ENCODE measurements at regions not wholly inside any gene's neighbourhood (a gene's known extent, or its start where the extent isn't known, plus 50 kb on each side); places are given as distances from the start of the nearest gene placed in this dataset.

GRCh38 chr5:66344544-66344943 lies 200.4 kb downstream of the SREK1 start:
- no peak for TF ChIP-seq CTCF (IDR thresholded peaks at IDR 0.05; ENCODE audit: low read depth, low read length)
- Histone ChIP-seq H3K27ac (ENCODE audit: low read depth, low read length) (no peak overlapping the region), H3K4me3 (ENCODE audit: low read depth, low read length) (no peak overlapping the region), H3K9me3 (ENCODE audit: control insufficient read depth, insufficient read depth, low read length) (no peaks in the 10 kb centered on the region), H3K27me3 (ENCODE audit: control insufficient read depth, insufficient read depth, low read length) (no peaks in the 10 kb centered on the region)
- CTCF ChIA-PET = interaction anchor here (0.7 to 2.3 kb wide), 4 partner anchors 11 to 39 kb away, joined by 3 to 8 read pairs (median 4); no protein-coding TSS in a partner anchor
- POLR2A ChIA-PET = no interaction called here
- no peak for DNase-seq (ENCODE audit: low read depth, low spot score)

- ChIA-PET POLR2A (no interaction called here), CTCF (interaction anchor here (0.7 to 1.5 kb wide), 3 partner anchors 10 to 39 kb away, joined by 3 to 4 read pairs (median 3); no protein-coding TSS in a partner anchor)
- H3K27me3 ChIP-seq (ENCODE audit: control insufficient read depth, insufficient read depth, low read length) = no peaks in the 10 kb centered on the region
- H3K4me3 ChIP-seq (ENCODE audit: low read depth, low read length) = no peak overlapping the region
- no peaks in the 10 kb centered on the region for H3K9me3 ChIP-seq (ENCODE audit: control insufficient read depth, insufficient read depth, low read length)
- no peak overlapping the region for H3K27ac ChIP-seq (ENCODE audit: low read depth, low read length)
- DNase-seq (ENCODE audit: low read depth, low spot score) = no peak
- no peak for TF ChIP-seq CTCF (IDR thresholded peaks at IDR 0.05; ENCODE audit: low read depth, low read length)
Observed at GRCh38 chr5:66345281-66345680, 201.2 kb downstream of the SREK1 start.

- DNase-seq (ENCODE audit: low read depth, low spot score) = no peak
- no peak overlapping the region for H3K27ac ChIP-seq (ENCODE audit: low read depth, low read length)
- ChIA-PET POLR2A (no interaction called here), CTCF (no interaction called here)
- no peak overlapping the region for H3K4me3 ChIP-seq (ENCODE audit: low read depth, low read length)
- H3K27me3 ChIP-seq (ENCODE audit: control insufficient read depth, insufficient read depth, low read length) = no peaks in the 10 kb centered on the region
- H3K9me3 ChIP-seq (ENCODE audit: control insufficient read depth, insufficient read depth, low read length) = no peaks in the 10 kb centered on the region
- TF ChIP-seq CTCF (IDR thresholded peaks at IDR 0.05; ENCODE audit: low read depth, low read length) = no peak
Observed at GRCh38 chr5:66346869-66347268, 202.8 kb downstream of the SREK1 start.

GRCh38 chr5:66348387-66349125 lies 204.5 kb downstream of the SREK1 start:
- Histone ChIP-seq H3K27ac (ENCODE audit: low read depth, low read length) (no peak overlapping the region), H3K4me3 (ENCODE audit: low read depth, low read length) (no peak overlapping the region), H3K9me3 (ENCODE audit: control insufficient read depth, insufficient read depth, low read length) (no peaks in the 10 kb centered on the region), H3K27me3 (ENCODE audit: control insufficient read depth, insufficient read depth, low read length) (no peaks in the 10 kb centered on the region)
- TF ChIP-seq CTCF (IDR thresholded peaks at IDR 0.05; ENCODE audit: low read depth, low read length) = no peak
- POLR2A ChIA-PET = no interaction called here
- no peak for DNase-seq (ENCODE audit: low read depth, low spot score)
- CTCF ChIA-PET = interaction anchor here (1.3 kb wide), 1 partner anchor 42 kb away, joined by 3 read pairs; no protein-coding TSS in a partner anchor

GRCh38 chr5:66351813-66352212 lies 207.7 kb downstream of the SREK1 start:
- POLR2A ChIA-PET = no interaction called here
- TF ChIP-seq CTCF (IDR thresholded peaks at IDR 0.05; ENCODE audit: low read depth, low read length) = no peak
- DNase-seq (ENCODE audit: low read depth, low spot score) = no peak
- Histone ChIP-seq H3K4me3 (ENCODE audit: low read depth, low read length) (no peak overlapping the region), H3K27ac (ENCODE audit: low read depth, low read length) (no peak overlapping the region), H3K9me3 (ENCODE audit: control insufficient read depth, insufficient read depth, low read length) (no peaks in the 10 kb centered on the region), H3K27me3 (ENCODE audit: control insufficient read depth, insufficient read depth, low read length) (no peaks in the 10 kb centered on the region)
- CTCF ChIA-PET = no interaction called here

Data from AG04450 (cell line).